ENCODE measurements at regions not wholly inside any gene's neighbourhood (a gene's known extent, or its start where the extent isn't known, plus 50 kb on each side); places are given as distances from the start of the nearest gene placed in this dataset.

DNA sequence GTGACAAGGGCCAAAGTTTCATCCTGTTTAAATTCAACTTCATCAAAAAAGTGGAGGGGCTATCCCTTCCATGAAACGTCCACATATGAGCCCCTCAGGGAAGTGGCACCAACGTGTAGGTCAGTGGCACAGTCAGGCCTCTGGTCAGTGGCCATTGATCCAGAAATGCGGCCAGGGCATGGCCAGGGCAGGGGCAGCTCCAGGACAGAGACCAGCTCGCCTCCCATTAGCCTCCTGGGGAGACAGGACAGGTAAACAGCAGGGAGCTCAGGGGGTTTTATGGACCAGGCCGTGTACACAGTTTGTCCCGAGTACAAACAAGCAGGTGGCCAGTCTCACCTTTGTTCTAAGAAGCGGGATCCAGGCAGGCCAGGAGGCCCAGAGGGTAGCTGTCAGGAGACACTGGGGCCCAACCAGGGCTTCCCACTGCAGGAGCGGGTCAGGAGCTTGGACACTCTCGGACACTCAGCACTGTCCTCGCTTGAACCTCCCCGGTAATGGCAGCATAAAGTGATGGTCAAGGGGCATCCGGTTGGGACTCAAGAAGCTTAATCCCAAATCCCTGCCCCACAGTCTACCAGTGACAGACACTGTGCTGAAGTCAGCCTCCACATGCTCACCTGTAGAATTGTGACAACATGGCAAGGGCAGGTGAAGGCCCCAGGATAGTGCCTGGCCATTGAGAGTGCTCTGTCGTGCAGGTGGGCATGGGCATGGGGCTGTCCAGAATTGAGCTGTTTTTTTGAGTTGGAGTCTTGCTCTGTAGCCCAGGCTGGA is 144.1 kb upstream of the ERRFI1 start (continued):
- TF ChIP-seq, protein P1, sequence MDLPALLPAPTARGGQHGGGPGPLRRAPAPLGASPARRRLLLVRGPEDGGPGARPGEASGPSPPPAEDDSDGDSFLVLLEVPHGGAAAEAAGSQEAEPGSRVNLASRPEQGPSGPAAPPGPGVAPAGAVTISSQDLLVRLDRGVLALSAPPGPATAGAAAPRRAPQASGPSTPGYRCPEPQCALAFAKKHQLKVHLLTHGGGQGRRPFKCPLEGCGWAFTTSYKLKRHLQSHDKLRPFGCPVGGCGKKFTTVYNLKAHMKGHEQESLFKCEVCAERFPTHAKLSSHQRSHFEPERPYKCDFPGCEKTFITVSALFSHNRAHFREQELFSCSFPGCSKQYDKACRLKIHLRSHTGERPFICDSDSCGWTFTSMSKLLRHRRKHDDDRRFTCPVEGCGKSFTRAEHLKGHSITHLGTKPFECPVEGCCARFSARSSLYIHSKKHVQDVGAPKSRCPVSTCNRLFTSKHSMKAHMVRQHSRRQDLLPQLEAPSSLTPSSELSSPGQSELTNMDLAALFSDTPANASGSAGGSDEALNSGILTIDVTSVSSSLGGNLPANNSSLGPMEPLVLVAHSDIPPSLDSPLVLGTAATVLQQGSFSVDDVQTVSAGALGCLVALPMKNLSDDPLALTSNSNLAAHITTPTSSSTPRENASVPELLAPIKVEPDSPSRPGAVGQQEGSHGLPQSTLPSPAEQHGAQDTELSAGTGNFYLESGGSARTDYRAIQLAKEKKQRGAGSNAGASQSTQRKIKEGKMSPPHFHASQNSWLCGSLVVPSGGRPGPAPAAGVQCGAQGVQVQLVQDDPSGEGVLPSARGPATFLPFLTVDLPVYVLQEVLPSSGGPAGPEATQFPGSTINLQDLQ (CRISPR knock-in tag; IDR thresholded peaks at IDR 0.05): no peak; the same call in 1 of the 2 replicates
- TF ChIP-seq, protein P2, sequence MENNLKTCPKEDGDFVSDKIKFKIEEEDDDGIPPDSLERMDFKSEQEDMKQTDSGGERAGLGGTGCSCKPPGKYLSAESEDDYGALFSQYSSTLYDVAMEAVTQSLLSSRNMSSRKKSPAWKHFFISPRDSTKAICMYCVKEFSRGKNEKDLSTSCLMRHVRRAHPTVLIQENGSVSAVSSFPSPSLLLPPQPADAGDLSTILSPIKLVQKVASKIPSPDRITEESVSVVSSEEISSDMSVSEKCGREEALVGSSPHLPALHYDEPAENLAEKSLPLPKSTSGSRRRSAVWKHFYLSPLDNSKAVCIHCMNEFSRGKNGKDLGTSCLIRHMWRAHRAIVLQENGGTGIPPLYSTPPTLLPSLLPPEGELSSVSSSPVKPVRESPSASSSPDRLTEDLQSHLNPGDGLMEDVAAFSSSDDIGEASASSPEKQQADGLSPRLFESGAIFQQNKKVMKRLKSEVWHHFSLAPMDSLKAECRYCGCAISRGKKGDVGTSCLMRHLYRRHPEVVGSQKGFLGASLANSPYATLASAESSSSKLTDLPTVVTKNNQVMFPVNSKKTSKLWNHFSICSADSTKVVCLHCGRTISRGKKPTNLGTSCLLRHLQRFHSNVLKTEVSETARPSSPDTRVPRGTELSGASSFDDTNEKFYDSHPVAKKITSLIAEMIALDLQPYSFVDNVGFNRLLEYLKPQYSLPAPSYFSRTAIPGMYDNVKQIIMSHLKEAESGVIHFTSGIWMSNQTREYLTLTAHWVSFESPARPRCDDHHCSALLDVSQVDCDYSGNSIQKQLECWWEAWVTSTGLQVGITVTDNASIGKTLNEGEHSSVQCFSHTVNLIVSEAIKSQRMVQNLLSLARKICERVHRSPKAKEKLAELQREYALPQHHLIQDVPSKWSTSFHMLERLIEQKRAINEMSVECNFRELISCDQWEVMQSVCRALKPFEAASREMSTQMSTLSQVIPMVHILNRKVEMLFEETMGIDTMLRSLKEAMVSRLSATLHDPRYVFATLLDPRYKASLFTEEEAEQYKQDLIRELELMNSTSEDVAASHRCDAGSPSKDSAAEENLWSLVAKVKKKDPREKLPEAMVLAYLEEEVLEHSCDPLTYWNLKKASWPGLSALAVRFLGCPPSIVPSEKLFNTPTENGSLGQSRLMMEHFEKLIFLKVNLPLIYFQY (CRISPR knock-in tag; IDR thresholded peaks at IDR 0.05; ENCODE audit: borderline replicate concordance): peak; percentile 93; the same call in 1 of the 2 replicates
- TF ChIP-seq MLLT10 (CRISPR knock-in tag; IDR thresholded peaks at IDR 0.05) (no peak), KLF13 (CRISPR knock-in tag; IDR thresholded peaks at IDR 0.05) (no peak), ELF4 (CRISPR knock-in tag; IDR thresholded peaks at IDR 0.05; ENCODE audit: borderline replicate concordance) (no peak), CHD4 (IDR thresholded peaks at IDR 0.05; ENCODE audit: borderline replicate concordance, low read length) (peak; percentile 86; the same call in 1 of the 2 replicates), ZNF282 (IDR thresholded peaks at IDR 0.05; ENCODE audit: partially characterized antibody) (no peak), ZSCAN22 (CRISPR knock-in tag; IDR thresholded peaks at IDR 0.05) (no peak), SYNCRIP (IDR thresholded peaks at IDR 0.05; ENCODE audit: insufficient read depth, low read depth, low read length) (no peak), HOXA3 (CRISPR knock-in tag; IDR thresholded peaks at IDR 0.05) (peak; percentile 77), TBL1XR1 (IDR thresholded peaks at IDR 0.05; ENCODE audit: borderline replicate concordance, low read length, partially characterized antibody) (no peak), ZMYM2 (CRISPR knock-in tag; IDR thresholded peaks at IDR 0.05) (peak; percentile 77), GABPA (IDR thresholded peaks at IDR 0.05; ENCODE audit: low read depth, low read length) (no peak), GABPA (CRISPR knock-in tag; IDR thresholded peaks at IDR 0.05; ENCODE audit: low read depth) (peak; percentile 41; the same call in 1 of the 2 replicates)
- TF ChIP-seq, protein P3, sequence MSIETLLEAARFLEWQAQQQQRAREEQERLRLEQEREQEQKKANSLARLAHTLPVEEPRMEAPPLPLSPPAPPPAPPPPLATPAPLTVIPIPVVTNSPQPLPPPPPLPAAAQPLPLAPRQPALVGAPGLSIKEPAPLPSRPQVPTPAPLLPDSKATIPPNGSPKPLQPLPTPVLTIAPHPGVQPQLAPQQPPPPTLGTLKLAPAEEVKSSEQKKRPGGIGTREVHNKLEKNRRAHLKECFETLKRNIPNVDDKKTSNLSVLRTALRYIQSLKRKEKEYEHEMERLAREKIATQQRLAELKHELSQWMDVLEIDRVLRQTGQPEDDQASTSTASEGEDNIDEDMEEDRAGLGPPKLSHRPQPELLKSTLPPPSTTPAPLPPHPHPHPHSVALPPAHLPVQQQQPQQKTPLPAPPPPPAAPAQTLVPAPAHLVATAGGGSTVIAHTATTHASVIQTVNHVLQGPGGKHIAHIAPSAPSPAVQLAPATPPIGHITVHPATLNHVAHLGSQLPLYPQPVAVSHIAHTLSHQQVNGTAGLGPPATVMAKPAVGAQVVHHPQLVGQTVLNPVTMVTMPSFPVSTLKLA (IDR thresholded peaks at IDR 0.05): no peak
- TF ChIP-seq, protein P4, sequence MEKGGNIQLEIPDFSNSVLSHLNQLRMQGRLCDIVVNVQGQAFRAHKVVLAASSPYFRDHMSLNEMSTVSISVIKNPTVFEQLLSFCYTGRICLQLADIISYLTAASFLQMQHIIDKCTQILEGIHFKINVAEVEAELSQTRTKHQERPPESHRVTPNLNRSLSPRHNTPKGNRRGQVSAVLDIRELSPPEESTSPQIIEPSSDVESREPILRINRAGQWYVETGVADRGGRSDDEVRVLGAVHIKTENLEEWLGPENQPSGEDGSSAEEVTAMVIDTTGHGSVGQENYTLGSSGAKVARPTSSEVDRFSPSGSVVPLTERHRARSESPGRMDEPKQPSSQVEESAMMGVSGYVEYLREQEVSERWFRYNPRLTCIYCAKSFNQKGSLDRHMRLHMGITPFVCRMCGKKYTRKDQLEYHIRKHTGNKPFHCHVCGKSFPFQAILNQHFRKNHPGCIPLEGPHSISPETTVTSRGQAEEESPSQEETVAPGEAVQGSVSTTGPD (CRISPR knock-in tag; IDR thresholded peaks at IDR 0.05): no peak
